ENCODE measurements at regions not wholly inside any gene's neighbourhood (a gene's known extent, or its start where the extent isn't known, plus 50 kb on each side); places are given as distances from the start of the nearest gene placed in this dataset.
A peak's percentile ranks its signal among the peaks of the same experiment; 100 is the strongest.

GRCh38 chr10:2658780-2659179, 408.6 kb upstream of the PFKP start:
- no peaks in the 10 kb centered on the region for H3K4me1 ChIP-seq
- ATAC-seq (no peak), DNase-seq (no peak)
- no peaks in the 10 kb centered on the region for H3K9me3 ChIP-seq
- H3K27ac ChIP-seq = no peak overlapping the region
- H3K36me3 ChIP-seq = no peaks in the 10 kb centered on the region
- no peak overlapping the region for H3K4me3 ChIP-seq
- TF ChIP-seq POLR2A (IDR thresholded peaks at IDR 0.05) = no peak
- TF ChIP-seq CTCF (IDR thresholded peaks at IDR 0.05) = no peak
- WGBS, 4 donors = 51 to 83% (median 81%) methylated on average over 4 of the region's 4 CpGs
- H3K27me3 ChIP-seq = peaks cover 0 to 6% (median 0%) of the 10 kb centered on the region in 9 donors
- intact Hi-C loops (cut with DNase I) = no loop called here

GRCh38 chr10:2650328-2650727, 417.0 kb upstream of the PFKP start:
- Histone ChIP-seq H3K27ac (no peak overlapping the region), H3K4me3 (no peak overlapping the region), H3K36me3 (no peaks in the 10 kb centered on the region), H3K27me3 (peaks cover 0 to 25% (median 0%) of the 10 kb centered on the region in 9 donors), H3K9me3 (peaks cover 0 to 8% (median 0%) of the 10 kb centered on the region in 12 donors), H3K4me1 (no peaks in the 10 kb centered on the region)
- intact Hi-C loops (cut with DNase I) = no loop called here
- no peak for ATAC-seq
- 51 to 62% (median 58%) methylated on average over 4 of the region's 4 CpGs for WGBS, 4 donors
- DNase-seq = no peak
- TF ChIP-seq CTCF (IDR thresholded peaks at IDR 0.05) (no peak), POLR2A (IDR thresholded peaks at IDR 0.05) (no peak)

DNA sequence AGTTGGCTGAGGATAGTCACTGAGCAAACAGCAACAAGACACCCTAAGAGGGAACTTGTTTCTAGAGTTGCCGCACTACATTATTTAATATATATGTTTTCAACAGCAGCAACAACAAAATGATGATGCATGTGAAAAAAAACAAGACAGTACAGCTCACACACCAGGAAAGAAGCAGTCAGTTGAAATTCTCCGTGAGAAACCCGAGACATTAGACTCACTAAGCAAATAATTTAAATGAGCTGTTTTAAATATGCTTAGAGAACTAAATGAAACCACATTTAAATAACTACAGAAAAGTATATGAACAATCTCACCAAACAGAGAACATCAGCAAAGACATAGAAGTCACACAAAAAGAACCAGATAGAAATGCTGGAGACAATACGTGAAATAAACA, 426.3 kb upstream of the PFKP start:
- Histone ChIP-seq H3K27ac (no peak overlapping the region), H3K36me3 (no peaks in the 10 kb centered on the region), H3K4me3 (no peak overlapping the region), H3K4me1 (no peaks in the 10 kb centered on the region), H3K27me3 (peaks cover 0 to 11% (median 0%) of the 10 kb centered on the region in 9 donors), H3K9me3 (no peaks in the 10 kb centered on the region)
- 87 to 93% (median 91%) methylated on average over 4 of the region's 4 CpGs for WGBS, 4 donors
- intact Hi-C loops (cut with DNase I) = no loop called here
- ATAC-seq (no peak), DNase-seq (no peak)
- TF ChIP-seq POLR2A (IDR thresholded peaks at IDR 0.05) (no peak), CTCF (IDR thresholded peaks at IDR 0.05) (no peak)

DNA sequence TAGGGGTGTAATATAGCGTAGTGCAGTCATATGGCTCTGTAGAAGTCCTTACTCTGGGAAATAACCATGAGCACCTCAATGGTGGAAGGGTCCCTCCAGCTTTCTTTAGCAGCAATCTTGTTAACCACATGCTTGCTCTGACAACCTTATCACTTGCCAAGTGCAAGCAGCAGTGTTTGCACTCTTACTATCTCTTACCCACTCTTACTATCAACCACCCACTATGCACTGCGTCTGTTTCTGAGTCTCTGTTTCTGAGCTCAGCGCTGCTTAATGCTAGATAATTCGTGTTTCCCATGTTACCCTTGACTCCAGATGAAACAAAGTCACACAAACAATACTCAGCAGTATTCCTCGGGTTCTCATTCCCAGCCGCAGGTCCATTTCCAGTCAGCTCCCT, 433.7 kb upstream of the PFKP start:
- DNase-seq (no peak), ATAC-seq (peak in 1 of 4 donors; percentile 20)
- Histone ChIP-seq H3K4me1 (no peaks in the 10 kb centered on the region), H3K9me3 (no peaks in the 10 kb centered on the region), H3K36me3 (no peaks in the 10 kb centered on the region), H3K4me3 (no peak overlapping the region), H3K27ac (no peak overlapping the region), H3K27me3 (peaks cover 0 to 19% (median 0%) of the 10 kb centered on the region in 9 donors)
- TF ChIP-seq POLR2A (IDR thresholded peaks at IDR 0.05) (no peak), CTCF (IDR thresholded peaks at IDR 0.05) (no peak)
- 17 to 34% (median 22%) methylated on average over 6 of the region's 6 CpGs for WGBS, 4 donors
- intact Hi-C loops (cut with DNase I) = no loop called here
